GM21526 (cell line): ENCODE measurements at regions not wholly inside any gene's neighbourhood (a gene's known extent, or its start where the extent isn't known, plus 50 kb on each side); places are given as distances from the start of the nearest gene placed in this dataset.
"Not testable (repeated sequence)": the region's sequence is repeated elsewhere in the genome, so short reads cannot be mapped to it uniquely, and the experiment has no call there.

Experiments
- ATAC-seq: cut with Tn5 transposase; IDR thresholded peaks from one replicate; pipeline ENCODE4 v1.9.1; 2021; ENCODE audit warnings: moderate library complexity; ENCODE audit not compliant: unreplicated experiment, low FRiP score

- ATAC-seq = no peak
Observed at GRCh38 chr12:92378682-92379479, 233.2 kb upstream of the BTG1 start.

GRCh38 chr12:92375504-92375903, 229.9 kb upstream of the BTG1 start:
- ATAC-seq = not testable (repeated sequence)

- ATAC-seq = no peak
Observed at GRCh38 chr12:92370828-92371227, 225.2 kb upstream of the BTG1 start.

GRCh38 chr12:92369636-92370035, 224.0 kb upstream of the BTG1 start:
- no peak for ATAC-seq

- no peak for ATAC-seq
Observed at GRCh38 chr12:92369056-92369455, 223.4 kb upstream of the BTG1 start.

- ATAC-seq = no peak
Observed at GRCh38 chr12:92365836-92366235, 220.2 kb upstream of the BTG1 start.

- no peak for ATAC-seq
Observed at GRCh38 chr12:92365333-92365732, 219.7 kb upstream of the BTG1 start.

- peak; percentile 71 for ATAC-seq
Observed at GRCh38 chr12:92363295-92364146, 217.9 kb upstream of the BTG1 start.

GRCh38 chr12:92362785-92363184, 217.1 kb upstream of the BTG1 start:
- ATAC-seq = peak; percentile 29

GRCh38 chr12:92362126-92362525, 216.5 kb upstream of the BTG1 start:
- ATAC-seq = no peak

- no peak for ATAC-seq
Observed at GRCh38 chr12:92360543-92360942, 214.9 kb upstream of the BTG1 start.

- no peak for ATAC-seq
Observed at GRCh38 chr12:92359581-92360209, 214.0 kb upstream of the BTG1 start.

- ATAC-seq = no peak
Observed at GRCh38 chr12:92357584-92358261, 212.1 kb upstream of the BTG1 start.

- no peak for ATAC-seq
Observed at GRCh38 chr12:92356425-92356824, 210.8 kb upstream of the BTG1 start.

- no peak for ATAC-seq
Observed at GRCh38 chr12:92349635-92350034, 204.0 kb upstream of the BTG1 start.

GRCh38 chr12:92342574-92342973, 196.9 kb upstream of the BTG1 start:
- no peak for ATAC-seq

GRCh38 chr12:92341065-92341668, 195.5 kb upstream of the BTG1 start:
- peak; percentile 75 for ATAC-seq

- ATAC-seq = no peak
Observed at GRCh38 chr12:92340441-92341064, 194.9 kb upstream of the BTG1 start.

GRCh38 chr12:92340003-92340402, 194.4 kb upstream of the BTG1 start:
- ATAC-seq = no peak
